GM12891 (cell line): ENCODE measurements at regions not wholly inside any gene's neighbourhood (a gene's known extent, or its start where the extent isn't known, plus 50 kb on each side); places are given as distances from the start of the nearest gene placed in this dataset.

Experiments
- POLR2A ChIP-seq: IDR thresholded peaks from 2 replicates; pipeline ENCODE4 v1.6.1; 2011; ENCODE audit warnings: low read depth, low read length, control low read depth
- POLR2AphosphoS5 ChIP-seq: IDR thresholded peaks from 2 replicates; pipeline ENCODE4 v1.6.1; 2011; ENCODE audit warnings: low read depth, low read length, control low read depth
- POU2F2 ChIP-seq: IDR thresholded peaks from 2 replicates; pipeline ENCODE4 v1.6.1; 2011; ENCODE audit warnings: low read depth, mild to moderate bottlenecking, control low read depth, low read length, moderate library complexity

DNA sequence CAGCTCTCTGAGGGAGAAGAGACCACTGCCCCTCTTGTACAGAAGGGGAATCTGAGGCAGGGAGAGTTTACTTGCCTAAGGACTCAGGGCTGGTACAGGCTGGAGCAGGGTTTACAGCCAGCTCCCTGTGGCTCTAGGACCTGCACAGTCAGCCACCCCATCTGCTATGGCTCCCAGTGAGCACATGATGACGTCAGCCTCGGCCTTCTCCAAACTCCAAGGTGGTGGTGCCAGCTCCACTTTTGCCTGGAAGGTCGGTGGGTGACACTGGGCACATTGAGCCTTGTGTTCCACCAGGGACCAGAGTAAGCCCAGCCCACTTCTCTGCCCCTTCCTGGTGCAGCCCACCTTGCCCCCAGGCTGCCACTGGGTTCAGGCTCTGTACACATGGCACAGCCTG lies 202.2 kb downstream of the ENGASE start:
- TF ChIP-seq POLR2A (no peak), POLR2AphosphoS5 (no peak), POU2F2 (no peak)
